Kidney tubule cell (primary cell): ENCODE measurements at regions not wholly inside any gene's neighbourhood (a gene's known extent, or its start where the extent isn't known, plus 50 kb on each side); places are given as distances from the start of the nearest gene placed in this dataset.
"Not testable (repeated sequence)": the region's sequence is repeated elsewhere in the genome, so short reads cannot be mapped to it uniquely, and the experiment has no call there.

Experiments used
- DNase-seq: peaks from one replicate; pipeline ENCODE4 v3.0.0-alpha.2; 2018; ENCODE audit warnings: low spot score

GRCh38 chr2:78839259-78839658 lies 186.2 kb upstream of the REG3G start:
- DNase-seq, result no peak

GRCh38 chr2:78840311-78840710 lies 185.2 kb upstream of the REG3G start:
- not testable (repeated sequence) for DNase-seq

- no peak for DNase-seq
Measured at GRCh38 chr2:78845664-78846185, 179.8 kb upstream of the REG3G start.

GRCh38 chr2:78861546-78861945 lies 164.0 kb upstream of the REG3G start:
- no peak for DNase-seq

GRCh38 chr2:78864205-78864604 lies 161.3 kb upstream of the REG3G start:
- DNase-seq, result no peak

GRCh38 chr2:78865667-78866066 lies 159.8 kb upstream of the REG3G start:
- no peak for DNase-seq

- no peak for DNase-seq
Measured at GRCh38 chr2:78870343-78870967, 155.0 kb upstream of the REG3G start.

GRCh38 chr2:78873526-78873925 lies 152.0 kb upstream of the REG3G start:
- no peak for DNase-seq

- no peak for DNase-seq
Measured at GRCh38 chr2:78876316-78876688, 149.2 kb upstream of the REG3G start.

- no peak for DNase-seq
Measured at GRCh38 chr2:78887446-78887845, 138.1 kb upstream of the REG3G start.

- DNase-seq, result no peak
Measured at GRCh38 chr2:78890935-78891334, 134.6 kb upstream of the REG3G start.

- DNase-seq, result no peak
Measured at GRCh38 chr2:78892295-78892694, 133.2 kb upstream of the REG3G start.

- DNase-seq, result no peak
Measured at GRCh38 chr2:78895022-78895421, 130.5 kb upstream of the REG3G start.

GRCh38 chr2:78896536-78896935 lies 129.0 kb upstream of the REG3G start:
- DNase-seq, result no peak

GRCh38 chr2:78907089-78907488 lies 118.4 kb upstream of the REG3G start:
- DNase-seq, result no peak

GRCh38 chr2:78908973-78909372 lies 116.5 kb upstream of the REG3G start:
- DNase-seq, result no peak

- DNase-seq, result no peak
Measured at GRCh38 chr2:78910376-78910775, 115.1 kb upstream of the REG3G start.

GRCh38 chr2:78913257-78913656 lies 112.2 kb upstream of the REG3G start:
- no peak for DNase-seq

- no peak for DNase-seq
Measured at GRCh38 chr2:78925258-78925657, 100.2 kb upstream of the REG3G start.

GRCh38 chr2:78928502-78928901 lies 97.0 kb upstream of the REG3G start:
- no peak for DNase-seq

GRCh38 chr2:78940998-78941397 lies 84.5 kb upstream of the REG3G start:
- DNase-seq, result no peak

- DNase-seq, result no peak
Measured at GRCh38 chr2:78941751-78942150, 83.8 kb upstream of the REG3G start.

- DNase-seq, result no peak
Measured at GRCh38 chr2:78963881-78964280, 61.6 kb upstream of the REG3G start.

GRCh38 chr2:78967294-78967693 lies 58.2 kb upstream of the REG3G start:
- DNase-seq, result no peak
